T-helper 17 cell (primary cell): ENCODE measurements at regions not wholly inside any gene's neighbourhood (a gene's known extent, or its start where the extent isn't known, plus 50 kb on each side); places are given as distances from the start of the nearest gene placed in this dataset.

ENCODE experiments used
- ATAC-seq: fragments of 150-1000 bp; cut with Tn5 transposase; 2 replicates; pipeline ENCODE4 v1.10.0; 2021; ENCODE audit warnings: mild to moderate bottlenecking, moderate library complexity
- DNase-seq, 3 donors: peaks; one replicate each; pipeline versions ENCODE4 v3.0.0 to v3.0.0-alpha.2; 2020 to 2021
- H3K9me3 ChIP-seq: one replicate; pipeline ENCODE4 v1.7.0; 2013; ENCODE audit warnings: low read length, mild to moderate bottlenecking; ENCODE audit not compliant: control insufficient read depth, poor library complexity, severe bottlenecking
- H3K27ac Mint-ChIP-seq: one replicate; pipeline ENCODE4 v1.8.0; 2022; ENCODE audit warnings: mild to moderate bottlenecking, moderate library complexity, mixed read lengths
- H3K27me3 Mint-ChIP-seq: one replicate; pipeline ENCODE4 v1.8.0; 2022; ENCODE audit warnings: mixed read lengths
- H3K36me3 Mint-ChIP-seq: one replicate; pipeline ENCODE4 v1.8.0; 2022; ENCODE audit warnings: low read depth, mixed read lengths
- H3K4me1 Mint-ChIP-seq: one replicate; pipeline ENCODE4 v1.8.0; 2022; ENCODE audit warnings: mild to moderate bottlenecking, mixed read lengths
- H3K4me3 Mint-ChIP-seq: one replicate; pipeline ENCODE4 v1.8.0; 2022; ENCODE audit warnings: mild to moderate bottlenecking, moderate library complexity, mixed read lengths

- H3K9me3 ChIP-seq = no peaks in the 10 kb centered on the region
- peak; percentile 76 for ATAC-seq
- peak overlapping the region; percentile 82 for H3K4me3 Mint-ChIP-seq
- no peak for DNase-seq
- H3K36me3 Mint-ChIP-seq = no peaks in the 10 kb centered on the region
- H3K27ac Mint-ChIP-seq = no peak overlapping the region
- H3K4me1 Mint-ChIP-seq = peaks cover 15% of the 10 kb centered on the region
- H3K27me3 Mint-ChIP-seq = peaks cover 71% of the 10 kb centered on the region
Observed at GRCh38 chr15:38072348-38073177, 138.1 kb downstream of the TMCO5A start.

- ATAC-seq (no peak), DNase-seq (no peak)
- Mint-ChIP-seq H3K36me3 (no peaks in the 10 kb centered on the region), H3K27me3 (peaks cover 65% of the 10 kb centered on the region), H3K27ac (no peak overlapping the region), H3K4me1 (peaks cover 15% of the 10 kb centered on the region), H3K4me3 (peak overlapping the region; percentile 78)
- no peaks in the 10 kb centered on the region for H3K9me3 ChIP-seq
Observed at GRCh38 chr15:38073178-38073946, 138.9 kb downstream of the TMCO5A start.

DNA sequence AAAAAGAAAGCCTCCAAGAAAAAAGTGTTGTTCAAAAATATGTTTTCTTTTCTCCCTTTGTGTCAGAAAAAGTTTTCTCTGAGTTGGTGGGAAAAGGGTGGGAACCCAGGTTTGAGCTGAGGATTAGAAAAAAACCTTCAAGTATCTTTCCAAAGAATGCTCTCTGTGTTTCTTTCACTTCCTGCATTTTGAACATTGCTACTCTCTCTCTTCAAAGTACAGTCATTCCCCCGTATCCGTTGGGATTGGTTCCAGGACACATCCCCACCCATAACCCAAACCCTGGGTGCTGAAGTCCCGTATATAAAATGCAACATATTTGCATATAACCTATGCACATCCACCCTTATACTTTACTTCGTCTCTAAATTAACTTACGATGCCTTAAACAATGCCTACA is 139.6 kb downstream of the TMCO5A start:
- H3K4me3 Mint-ChIP-seq = peak overlapping the region; percentile 28

GRCh38 chr15:38075466-38075865 is 141.0 kb downstream of the TMCO5A start:
- no peaks in the 10 kb centered on the region for H3K9me3 ChIP-seq
- Mint-ChIP-seq H3K27me3 (peaks cover 48% of the 10 kb centered on the region), H3K4me1 (peaks cover 10% of the 10 kb centered on the region), H3K27ac (no peak overlapping the region), H3K4me3 (no peak overlapping the region), H3K36me3 (no peaks in the 10 kb centered on the region)
- no peak for DNase-seq
- ATAC-seq = no peak

More for the DNA sequence above, 139.6 kb downstream of the TMCO5A start:
- DNase-seq (no peak), ATAC-seq (no peak)
- Mint-ChIP-seq H3K27me3 (peaks cover 60% of the 10 kb centered on the region), H3K36me3 (no peaks in the 10 kb centered on the region), H3K4me1 (peaks cover 15% of the 10 kb centered on the region), H3K27ac (no peak overlapping the region)
- no peaks in the 10 kb centered on the region for H3K9me3 ChIP-seq

GRCh38 chr15:38076786-38077185 is 142.3 kb downstream of the TMCO5A start:
- Mint-ChIP-seq H3K4me1 (peaks cover 8% of the 10 kb centered on the region), H3K36me3 (no peaks in the 10 kb centered on the region), H3K27ac (no peak overlapping the region), H3K4me3 (no peak overlapping the region), H3K27me3 (peaks cover 35% of the 10 kb centered on the region)
- ATAC-seq (no peak), DNase-seq (no peak)
- H3K9me3 ChIP-seq = no peaks in the 10 kb centered on the region

- DNase-seq (no peak), ATAC-seq (no peak)
- no peaks in the 10 kb centered on the region for H3K9me3 ChIP-seq
- no peaks in the 10 kb centered on the region for H3K36me3 Mint-ChIP-seq
- no peak overlapping the region for H3K27ac Mint-ChIP-seq
- peaks cover 2% of the 10 kb centered on the region for H3K4me1 Mint-ChIP-seq
- H3K4me3 Mint-ChIP-seq = no peak overlapping the region
- H3K27me3 Mint-ChIP-seq = peaks cover 21% of the 10 kb centered on the region
Observed at GRCh38 chr15:38079236-38079635, 144.8 kb downstream of the TMCO5A start.

DNA sequence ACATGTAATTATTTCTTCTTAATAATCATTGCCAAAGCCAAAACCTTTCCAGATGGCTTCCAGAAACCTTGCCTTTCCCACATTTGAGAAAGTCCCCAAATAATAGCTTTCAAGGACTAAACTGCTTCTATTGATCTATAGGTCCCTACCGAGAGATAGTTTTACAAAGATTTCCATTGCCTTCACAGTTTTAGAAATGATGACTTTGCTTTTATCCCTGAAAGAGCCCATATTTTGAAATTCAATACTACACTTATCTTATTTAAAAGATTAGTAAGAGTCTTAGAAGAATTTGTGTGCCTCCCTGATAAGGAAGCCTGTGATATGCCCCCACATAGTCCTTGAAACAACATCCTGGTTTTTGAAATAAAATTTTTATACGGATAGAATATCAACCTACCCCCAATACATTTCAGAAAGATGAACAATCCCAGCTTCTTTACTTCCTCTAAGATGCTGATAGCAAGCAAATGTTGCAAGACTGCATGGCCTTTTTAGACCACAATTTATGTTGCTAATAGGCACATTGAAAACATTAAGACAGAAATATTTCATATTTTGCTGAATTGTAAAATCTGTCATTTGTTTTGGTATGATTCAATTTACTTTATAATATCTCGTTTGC is 146.3 kb downstream of the TMCO5A start:
- ATAC-seq (no peak), DNase-seq (no peak)
- Mint-ChIP-seq H3K27ac (no peak overlapping the region), H3K36me3 (no peaks in the 10 kb centered on the region), H3K27me3 (peaks cover 23% of the 10 kb centered on the region), H3K4me1 (peaks cover 6% of the 10 kb centered on the region), H3K4me3 (no peak overlapping the region)
- no peaks in the 10 kb centered on the region for H3K9me3 ChIP-seq

- Mint-ChIP-seq H3K4me1 (peaks cover 6% of the 10 kb centered on the region), H3K4me3 (no peak overlapping the region), H3K27ac (no peak overlapping the region), H3K27me3 (peaks cover 25% of the 10 kb centered on the region), H3K36me3 (no peaks in the 10 kb centered on the region)
- no peak for DNase-seq
- ATAC-seq = no peak
- H3K9me3 ChIP-seq = no peaks in the 10 kb centered on the region
Observed at GRCh38 chr15:38084289-38084688, 149.8 kb downstream of the TMCO5A start.

DNA sequence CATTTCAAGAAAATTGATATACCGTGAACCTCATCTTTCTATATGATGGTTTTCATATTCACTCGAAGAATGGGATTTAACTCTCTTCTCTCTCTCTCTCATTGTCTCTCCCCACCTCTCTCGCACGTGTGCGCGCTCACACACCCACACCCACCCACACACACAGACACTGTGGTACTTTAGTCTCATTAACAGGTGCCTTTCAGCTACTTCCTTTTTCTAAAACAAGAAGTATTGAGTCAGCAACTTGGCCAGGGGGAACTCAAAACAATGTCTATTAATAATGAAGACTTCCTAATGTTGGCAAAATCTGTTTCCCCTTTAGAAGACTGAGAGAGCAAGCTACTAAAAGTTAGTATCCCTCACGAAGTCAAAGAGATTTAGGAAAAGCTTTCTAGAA is 150.7 kb downstream of the TMCO5A start:
- Mint-ChIP-seq H3K4me3 (peak overlapping the region; percentile 49), H3K27me3 (peaks cover 25% of the 10 kb centered on the region), H3K27ac (no peak overlapping the region), H3K4me1 (peaks cover 6% of the 10 kb centered on the region), H3K36me3 (no peaks in the 10 kb centered on the region)
- peak; percentile 63 for ATAC-seq
- no peaks in the 10 kb centered on the region for H3K9me3 ChIP-seq
- DNase-seq = no peak

DNA sequence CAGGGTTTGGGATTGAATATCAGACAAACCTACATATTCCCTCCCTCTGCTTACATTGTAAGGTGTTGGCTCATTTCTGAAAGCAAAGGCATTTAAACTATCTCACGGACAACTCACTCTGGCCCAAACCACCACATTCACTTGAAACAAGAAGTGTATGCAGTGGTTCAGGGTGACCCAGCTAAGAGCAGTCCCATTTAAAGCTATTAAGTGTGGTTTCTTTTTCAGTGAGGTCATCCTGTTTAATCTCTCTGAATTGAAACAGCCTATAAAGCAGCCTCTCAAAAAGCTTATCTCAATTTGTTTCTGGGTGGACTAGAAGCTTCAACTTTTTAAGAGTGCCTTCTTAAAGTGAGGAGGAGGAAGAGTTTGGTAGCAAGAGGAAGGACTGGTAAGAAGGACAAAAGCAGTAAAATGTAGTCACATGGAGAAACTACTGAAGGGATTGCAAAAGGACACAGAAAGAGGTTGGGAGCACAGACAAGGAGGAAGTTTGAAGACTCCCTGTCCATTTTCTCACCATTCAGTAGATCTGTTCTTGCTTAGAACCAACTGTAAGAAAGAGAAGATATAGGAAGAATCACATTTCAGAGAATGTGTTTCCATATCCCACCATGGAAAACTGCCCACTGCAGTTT is 151.6 kb downstream of the TMCO5A start:
- Mint-ChIP-seq H3K27me3 (peaks cover 25% of the 10 kb centered on the region), H3K4me1 (peaks cover 6% of the 10 kb centered on the region), H3K4me3 (no peak overlapping the region), H3K27ac (no peak overlapping the region), H3K36me3 (no peaks in the 10 kb centered on the region)
- H3K9me3 ChIP-seq = no peaks in the 10 kb centered on the region
- DNase-seq (no peak), ATAC-seq (no peak)

DNA sequence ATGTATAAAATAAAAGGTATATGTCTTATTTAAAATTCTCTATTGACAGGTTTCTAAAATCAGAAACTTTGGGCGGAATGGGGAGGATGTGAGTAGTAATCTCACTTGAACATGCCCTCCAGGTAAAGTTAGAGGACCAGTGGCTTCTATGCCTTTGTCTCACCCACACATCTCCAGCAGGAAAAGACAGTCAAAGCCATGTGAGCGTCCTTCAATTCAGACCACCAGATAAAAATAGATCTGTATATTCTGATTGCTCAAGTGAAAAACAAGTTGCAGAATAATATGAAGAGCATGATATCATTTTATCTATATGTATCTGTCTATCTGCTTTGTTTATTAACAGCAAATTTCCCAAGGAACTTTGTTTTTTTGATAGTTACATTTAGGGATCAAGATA is 152.2 kb downstream of the TMCO5A start:
- no peak overlapping the region for H3K4me3 Mint-ChIP-seq
- peaks cover 6% of the 10 kb centered on the region for H3K4me1 Mint-ChIP-seq
- peaks cover 25% of the 10 kb centered on the region for H3K27me3 Mint-ChIP-seq
- H3K9me3 ChIP-seq = no peaks in the 10 kb centered on the region
- ATAC-seq = no peak
- H3K36me3 Mint-ChIP-seq = no peaks in the 10 kb centered on the region
- no peak for DNase-seq
- H3K27ac Mint-ChIP-seq = no peak overlapping the region

DNA sequence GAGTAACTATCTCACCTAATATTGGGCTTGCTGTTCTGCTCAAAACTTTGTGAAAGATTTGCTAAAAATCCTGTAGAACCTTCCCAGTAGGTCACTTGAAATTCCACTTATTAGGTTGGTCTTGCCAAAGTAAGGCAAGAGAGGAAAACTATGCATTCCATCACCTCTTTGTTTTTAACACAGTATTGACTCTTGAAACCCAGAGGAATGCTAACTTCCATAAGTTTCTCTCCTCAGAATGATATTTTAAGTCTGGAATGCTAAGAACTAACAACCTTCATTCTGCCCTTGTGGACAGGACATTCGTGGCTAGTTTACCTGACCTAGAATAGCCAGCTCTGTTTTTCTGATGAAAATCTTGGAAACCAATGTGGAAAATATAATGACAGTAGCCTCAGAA is 154.5 kb downstream of the TMCO5A start:
- Mint-ChIP-seq H3K27ac (no peak overlapping the region), H3K27me3 (peaks cover 25% of the 10 kb centered on the region), H3K4me3 (no peak overlapping the region), H3K4me1 (peaks cover 6% of the 10 kb centered on the region), H3K36me3 (no peaks in the 10 kb centered on the region)
- no peak for DNase-seq
- no peaks in the 10 kb centered on the region for H3K9me3 ChIP-seq
- no peak for ATAC-seq

DNA sequence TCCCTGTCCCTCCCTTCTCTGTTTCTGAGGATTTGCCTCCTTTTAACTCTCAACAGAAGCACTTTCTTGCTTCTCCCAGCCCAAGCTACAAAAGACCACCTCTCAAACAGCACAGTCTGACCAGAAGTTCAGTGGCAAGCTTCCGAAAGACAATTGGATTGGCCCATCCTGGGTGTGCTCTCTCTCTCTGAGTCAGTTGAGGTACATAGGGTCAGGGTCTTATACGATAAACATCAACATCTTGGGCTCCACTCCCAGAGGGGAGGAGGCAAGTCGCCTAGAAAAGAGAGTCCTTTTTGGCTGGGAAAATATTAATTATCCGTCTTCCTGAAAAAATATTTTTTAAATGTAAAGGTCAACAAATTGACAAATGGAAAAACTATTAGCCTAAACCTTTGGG is 155.8 kb downstream of the TMCO5A start:
- Mint-ChIP-seq H3K4me1 (peaks cover under 1% of the 10 kb centered on the region), H3K36me3 (no peaks in the 10 kb centered on the region), H3K27me3 (peaks cover 22% of the 10 kb centered on the region), H3K4me3 (no peak overlapping the region), H3K27ac (no peak overlapping the region)
- H3K9me3 ChIP-seq = no peaks in the 10 kb centered on the region
- ATAC-seq = no peak
- DNase-seq = no peak
